ENCODE measurements at regions not wholly inside any gene's neighbourhood (a gene's known extent, or its start where the extent isn't known, plus 50 kb on each side); places are given as distances from the start of the nearest gene placed in this dataset.
"Not testable (repeated sequence)": the region's sequence is repeated elsewhere in the genome, so short reads cannot be mapped to it uniquely, and the experiment has no call there.

DNA sequence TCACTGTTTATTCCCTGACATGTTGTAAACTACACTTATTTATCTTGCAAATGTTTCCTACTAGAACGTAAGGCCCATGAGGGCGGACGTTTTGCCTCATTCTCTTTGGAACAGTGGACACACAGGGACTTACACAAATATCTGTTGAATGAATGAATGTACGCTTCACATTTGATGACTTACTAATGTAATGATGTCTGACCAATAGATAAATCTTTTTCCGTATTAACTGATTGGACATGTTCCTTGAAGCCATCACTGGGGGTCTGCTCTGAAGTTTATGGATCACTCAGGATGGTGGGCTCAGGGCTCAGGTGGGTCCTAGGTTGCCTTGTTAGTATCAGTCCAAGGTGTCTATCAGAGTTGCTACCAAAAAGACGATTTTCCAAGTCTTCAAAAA lies 763.2 kb upstream of the TPTE start:
- Mint-ChIP-seq H3K9me3 (peaks cover 16% of the 10 kb centered on the region), H3K36me3 (ENCODE audit: low read depth) (no peaks in the 10 kb centered on the region), H3K27ac (no peak overlapping the region), H3K4me1 (no peaks in the 10 kb centered on the region), H3K4me3 (no peak overlapping the region), H3K27me3 (ENCODE audit: low read depth) (no peaks in the 10 kb centered on the region)
- TF ChIP-seq, protein P1, sequence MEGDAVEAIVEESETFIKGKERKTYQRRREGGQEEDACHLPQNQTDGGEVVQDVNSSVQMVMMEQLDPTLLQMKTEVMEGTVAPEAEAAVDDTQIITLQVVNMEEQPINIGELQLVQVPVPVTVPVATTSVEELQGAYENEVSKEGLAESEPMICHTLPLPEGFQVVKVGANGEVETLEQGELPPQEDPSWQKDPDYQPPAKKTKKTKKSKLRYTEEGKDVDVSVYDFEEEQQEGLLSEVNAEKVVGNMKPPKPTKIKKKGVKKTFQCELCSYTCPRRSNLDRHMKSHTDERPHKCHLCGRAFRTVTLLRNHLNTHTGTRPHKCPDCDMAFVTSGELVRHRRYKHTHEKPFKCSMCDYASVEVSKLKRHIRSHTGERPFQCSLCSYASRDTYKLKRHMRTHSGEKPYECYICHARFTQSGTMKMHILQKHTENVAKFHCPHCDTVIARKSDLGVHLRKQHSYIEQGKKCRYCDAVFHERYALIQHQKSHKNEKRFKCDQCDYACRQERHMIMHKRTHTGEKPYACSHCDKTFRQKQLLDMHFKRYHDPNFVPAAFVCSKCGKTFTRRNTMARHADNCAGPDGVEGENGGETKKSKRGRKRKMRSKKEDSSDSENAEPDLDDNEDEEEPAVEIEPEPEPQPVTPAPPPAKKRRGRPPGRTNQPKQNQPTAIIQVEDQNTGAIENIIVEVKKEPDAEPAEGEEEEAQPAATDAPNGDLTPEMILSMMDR (IDR thresholded peaks at IDR 0.05; ENCODE audit: unreplicated experiment in 3 of 3), result no peak

DNA sequence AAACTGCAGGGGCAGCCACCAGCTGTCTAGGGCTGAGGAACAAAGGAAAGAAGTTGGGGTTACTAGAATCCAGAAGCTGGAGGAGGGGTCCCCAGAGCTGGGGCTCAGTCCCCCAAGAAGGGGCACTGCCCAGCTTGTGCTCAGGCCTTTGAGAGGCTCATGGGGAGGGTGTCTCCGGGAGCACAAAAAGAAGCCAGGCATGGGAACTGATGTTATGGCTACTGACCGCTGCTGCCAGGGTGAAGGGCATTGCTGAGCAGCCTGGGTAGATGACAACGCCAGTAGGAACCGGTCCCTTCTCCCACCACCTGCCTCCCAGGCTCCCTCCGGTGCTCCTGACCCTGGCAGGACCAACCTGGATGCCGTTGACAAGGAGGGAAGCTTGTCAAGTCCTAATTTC lies 762.5 kb upstream of the TPTE start:
- H3K4me1 Mint-ChIP-seq, result no peaks in the 10 kb centered on the region
- TF ChIP-seq, protein P1 (IDR thresholded peaks at IDR 0.05; ENCODE audit: unreplicated experiment in 3 of 3), result no peak
- H3K27me3 Mint-ChIP-seq (ENCODE audit: low read depth), result no peaks in the 10 kb centered on the region
- no peak overlapping the region for H3K27ac Mint-ChIP-seq
- no peaks in the 10 kb centered on the region for H3K36me3 Mint-ChIP-seq (ENCODE audit: low read depth)
- no peak overlapping the region for H3K4me3 Mint-ChIP-seq
- H3K9me3 Mint-ChIP-seq, result peaks cover 16% of the 10 kb centered on the region

DNA sequence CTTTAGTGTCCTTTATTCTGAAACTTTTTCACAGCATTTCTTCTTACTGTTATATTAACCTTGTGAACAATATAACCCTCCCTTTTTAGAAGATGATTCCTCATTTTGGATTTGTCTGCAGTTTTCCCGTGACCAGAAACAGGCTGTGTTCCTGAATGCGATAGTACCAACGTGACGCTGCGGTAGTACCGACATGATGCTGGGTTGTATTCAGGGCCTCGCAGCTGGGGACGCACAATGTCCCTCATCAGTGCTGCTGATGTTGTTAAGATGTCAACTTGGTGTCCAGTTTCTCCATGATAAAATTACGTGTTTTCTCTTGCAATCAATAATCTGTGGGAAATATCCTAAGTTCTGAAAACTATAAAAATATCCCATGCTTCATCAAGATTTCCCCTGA lies 761.4 kb upstream of the TPTE start:
- Mint-ChIP-seq H3K9me3 (peaks cover 9% of the 10 kb centered on the region), H3K36me3 (ENCODE audit: low read depth) (no peaks in the 10 kb centered on the region), H3K4me1 (no peaks in the 10 kb centered on the region), H3K27ac (no peak overlapping the region), H3K4me3 (no peak overlapping the region), H3K27me3 (ENCODE audit: low read depth) (no peaks in the 10 kb centered on the region)
- TF ChIP-seq, protein P1 (IDR thresholded peaks at IDR 0.05; ENCODE audit: unreplicated experiment in 3 of 3), result no peak

DNA sequence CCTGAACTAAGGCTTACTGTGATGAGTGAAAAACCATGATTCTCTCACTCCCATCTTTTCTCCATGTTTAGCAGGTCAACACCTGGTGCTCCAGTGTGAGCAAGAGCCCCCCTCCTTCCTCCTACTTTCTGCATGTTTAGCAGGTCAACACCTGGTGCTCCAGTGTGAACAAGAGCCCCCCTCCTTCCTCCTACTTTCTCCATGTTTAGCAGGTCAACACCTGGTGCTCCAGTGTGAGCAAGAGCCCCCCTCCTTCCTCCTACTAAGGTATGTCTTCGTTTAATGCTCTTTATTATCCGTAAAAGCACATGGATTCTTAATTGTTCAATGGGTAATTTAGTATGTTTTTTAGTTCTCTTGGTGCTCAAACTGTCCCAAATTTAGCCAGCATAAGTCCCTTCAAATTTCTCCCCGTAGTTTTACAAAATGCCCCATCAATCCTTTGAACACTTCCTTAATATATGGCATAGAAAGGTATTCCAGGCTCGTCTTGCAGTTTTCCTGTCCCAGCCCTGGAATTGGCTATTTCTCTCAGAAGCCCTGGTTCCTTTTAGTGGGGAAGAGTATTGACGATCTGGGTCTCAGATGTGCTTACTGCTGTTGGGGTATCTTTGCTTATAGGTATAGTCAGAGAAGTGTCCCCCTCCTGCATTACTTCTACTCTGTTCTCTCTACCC lies 760.8 kb upstream of the TPTE start:
- TF ChIP-seq, protein P1 (IDR thresholded peaks at IDR 0.05; ENCODE audit: unreplicated experiment in 3 of 3), result no peak
- Mint-ChIP-seq H3K4me3 (no peak overlapping the region), H3K9me3 (peaks cover 5% of the 10 kb centered on the region), H3K27me3 (ENCODE audit: low read depth) (no peaks in the 10 kb centered on the region), H3K4me1 (no peaks in the 10 kb centered on the region), H3K36me3 (ENCODE audit: low read depth) (no peaks in the 10 kb centered on the region), H3K27ac (no peak overlapping the region)

DNA sequence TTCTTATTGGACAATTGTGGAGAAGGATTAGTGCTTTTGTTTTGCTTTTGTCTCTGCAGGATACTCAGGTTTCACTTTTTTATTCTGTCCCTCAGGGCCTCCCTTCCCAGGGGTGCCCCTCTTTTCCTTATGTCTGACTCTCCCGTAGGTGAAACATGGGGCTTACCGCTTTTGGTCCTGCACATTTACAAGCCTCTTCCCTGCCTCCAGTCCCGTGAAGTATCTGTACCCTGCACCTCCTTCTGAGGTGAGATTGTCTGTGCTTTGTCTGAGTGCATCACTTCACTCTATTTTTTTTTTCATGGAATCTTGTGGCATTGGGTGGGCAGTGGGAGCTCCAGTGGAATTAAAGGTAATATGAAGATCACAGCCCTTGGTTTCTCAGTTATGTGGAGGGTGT lies 758.1 kb upstream of the TPTE start:
- TF ChIP-seq, protein P1 (IDR thresholded peaks at IDR 0.05; ENCODE audit: unreplicated experiment in 3 of 3), result no peak
- Mint-ChIP-seq H3K36me3 (ENCODE audit: low read depth) (no peaks in the 10 kb centered on the region), H3K27ac (no peak overlapping the region), H3K4me3 (no peak overlapping the region), H3K9me3 (no peaks in the 10 kb centered on the region), H3K4me1 (no peaks in the 10 kb centered on the region), H3K27me3 (ENCODE audit: low read depth) (no peaks in the 10 kb centered on the region)

DNA sequence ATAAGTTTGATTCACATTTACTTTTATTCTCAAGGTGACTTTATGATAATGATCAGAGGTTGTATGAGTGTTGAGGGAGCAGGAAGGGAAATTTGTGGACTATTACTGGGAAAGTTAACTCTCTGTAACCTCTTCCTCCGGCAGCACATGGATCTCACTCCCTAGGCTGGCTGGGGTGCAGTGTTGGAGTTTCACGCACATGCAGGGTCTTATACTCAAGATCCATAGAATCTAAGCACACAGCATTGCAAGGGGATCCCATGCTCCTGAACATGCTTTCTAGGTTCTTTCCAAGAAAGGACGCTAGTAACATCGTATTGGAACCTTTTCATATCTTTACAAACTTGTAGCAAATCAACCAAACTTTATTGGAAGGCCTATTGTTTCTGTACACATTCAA lies 757.6 kb upstream of the TPTE start:
- TF ChIP-seq, protein P1 (IDR thresholded peaks at IDR 0.05; ENCODE audit: unreplicated experiment in 3 of 3), result no peak
- Mint-ChIP-seq H3K27ac (no peak overlapping the region), H3K36me3 (ENCODE audit: low read depth) (no peaks in the 10 kb centered on the region), H3K9me3 (no peaks in the 10 kb centered on the region), H3K4me3 (no peak overlapping the region), H3K27me3 (ENCODE audit: low read depth) (no peaks in the 10 kb centered on the region), H3K4me1 (no peaks in the 10 kb centered on the region)

DNA sequence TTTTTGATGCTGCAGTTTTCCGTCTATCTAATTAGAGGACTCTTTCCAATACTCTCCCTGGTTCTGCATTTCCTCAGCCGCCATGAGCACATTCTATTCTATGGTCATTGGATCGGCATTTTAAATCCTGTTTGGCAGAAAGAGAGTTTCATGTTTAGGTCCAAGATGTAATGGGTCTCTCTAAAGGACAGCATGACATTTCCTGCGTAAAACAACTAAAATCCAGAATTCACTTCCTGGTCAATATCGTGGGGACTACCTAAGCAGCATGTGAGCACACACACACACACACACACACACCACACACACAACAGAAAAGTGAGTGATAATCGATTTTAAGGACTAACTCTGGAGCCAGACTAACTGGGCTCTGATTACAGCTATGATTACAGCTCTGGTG lies 757.1 kb upstream of the TPTE start:
- not testable (repeated sequence) for H3K4me1 Mint-ChIP-seq, H3K4me3 Mint-ChIP-seq, H3K27ac Mint-ChIP-seq

DNA sequence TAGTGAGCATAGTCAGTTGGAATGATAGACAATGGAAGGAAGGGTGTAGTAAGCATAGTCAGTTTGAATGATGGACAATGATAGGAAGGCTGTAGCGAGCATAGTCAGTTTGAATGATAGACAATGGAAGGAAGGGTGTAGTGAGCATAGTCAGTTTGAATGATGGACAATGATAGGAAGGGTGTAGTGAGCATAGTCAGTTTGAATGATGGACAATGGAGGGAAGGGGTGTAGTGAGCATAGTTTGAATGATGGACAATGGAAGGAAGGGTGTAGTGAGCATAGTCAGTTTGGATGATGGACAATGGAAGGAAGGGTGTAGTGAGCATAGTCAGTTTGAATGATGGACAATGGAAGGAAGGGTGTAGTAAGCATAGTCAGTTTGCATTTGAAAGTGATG lies 755.8 kb upstream of the TPTE start:
- not testable (repeated sequence) for H3K36me3 Mint-ChIP-seq (ENCODE audit: low read depth); H3K27ac Mint-ChIP-seq; H3K4me3 Mint-ChIP-seq; H3K4me1 Mint-ChIP-seq; H3K27me3 Mint-ChIP-seq (ENCODE audit: low read depth); H3K9me3 Mint-ChIP-seq

More for the DNA sequence above, 757.1 kb upstream of the TPTE start:
- not testable (repeated sequence) for H3K9me3 Mint-ChIP-seq; H3K27me3 Mint-ChIP-seq (ENCODE audit: low read depth); H3K36me3 Mint-ChIP-seq (ENCODE audit: low read depth)
